Astrocyte of the spinal cord (primary cell): ENCODE measurements at regions not wholly inside any gene's neighbourhood (a gene's known extent, or its start where the extent isn't known, plus 50 kb on each side); places are given as distances from the start of the nearest gene placed in this dataset.
"Not testable (repeated sequence)": the region's sequence is repeated elsewhere in the genome, so short reads cannot be mapped to it uniquely, and the experiment has no call there.

ENCODE experiments used
- DNase-seq: peaks from one replicate; pipeline ENCODE4 v3.0.0; 2011; ENCODE audit warnings: low read depth, low spot score
- H3K4me3 ChIP-seq: 2 replicates; pipeline ENCODE4 v1.5.1; 2011; ENCODE audit warnings: low read depth, mild to moderate bottlenecking, low read length, moderate library complexity
- in situ Hi-C: cut with HindIII; loops from 2 replicates; pipeline ENCODE4 v1.10.0; 2017; ENCODE audit warnings: low sequenced_read_pairs
- TF ChIP-seq, protein P1 (sequence below): IDR thresholded peaks from 2 replicates; pipeline ENCODE4 v1.5.1; 2012; ENCODE audit warnings: low read depth, mild to moderate bottlenecking, low read length, inconsistent platforms

DNA sequence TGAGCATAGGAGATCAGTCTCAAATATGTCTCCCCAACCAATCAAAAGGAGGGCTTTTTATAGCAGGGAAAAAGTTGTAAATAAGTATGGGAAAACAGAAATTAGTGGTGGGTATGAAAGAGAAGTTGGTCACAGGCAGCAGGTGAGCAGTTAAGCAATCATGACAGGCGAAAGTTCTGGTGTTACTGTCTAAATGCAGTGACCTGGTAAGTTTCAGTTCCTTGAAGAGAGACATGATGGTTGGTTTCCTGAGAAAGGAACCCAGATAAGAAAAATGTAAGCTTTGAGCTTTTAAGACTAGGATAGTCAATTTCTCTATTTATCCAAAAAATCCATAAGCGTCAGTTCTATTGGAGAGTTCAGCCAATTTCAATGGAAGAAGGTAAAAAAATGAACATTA is 466.2 kb upstream of the FLRT2 start:
- no peak for DNase-seq
- no peak overlapping the region for H3K4me3 ChIP-seq
- TF ChIP-seq, protein P1, sequence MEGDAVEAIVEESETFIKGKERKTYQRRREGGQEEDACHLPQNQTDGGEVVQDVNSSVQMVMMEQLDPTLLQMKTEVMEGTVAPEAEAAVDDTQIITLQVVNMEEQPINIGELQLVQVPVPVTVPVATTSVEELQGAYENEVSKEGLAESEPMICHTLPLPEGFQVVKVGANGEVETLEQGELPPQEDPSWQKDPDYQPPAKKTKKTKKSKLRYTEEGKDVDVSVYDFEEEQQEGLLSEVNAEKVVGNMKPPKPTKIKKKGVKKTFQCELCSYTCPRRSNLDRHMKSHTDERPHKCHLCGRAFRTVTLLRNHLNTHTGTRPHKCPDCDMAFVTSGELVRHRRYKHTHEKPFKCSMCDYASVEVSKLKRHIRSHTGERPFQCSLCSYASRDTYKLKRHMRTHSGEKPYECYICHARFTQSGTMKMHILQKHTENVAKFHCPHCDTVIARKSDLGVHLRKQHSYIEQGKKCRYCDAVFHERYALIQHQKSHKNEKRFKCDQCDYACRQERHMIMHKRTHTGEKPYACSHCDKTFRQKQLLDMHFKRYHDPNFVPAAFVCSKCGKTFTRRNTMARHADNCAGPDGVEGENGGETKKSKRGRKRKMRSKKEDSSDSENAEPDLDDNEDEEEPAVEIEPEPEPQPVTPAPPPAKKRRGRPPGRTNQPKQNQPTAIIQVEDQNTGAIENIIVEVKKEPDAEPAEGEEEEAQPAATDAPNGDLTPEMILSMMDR: no peak
- in situ Hi-C loops: no loop called here

DNA sequence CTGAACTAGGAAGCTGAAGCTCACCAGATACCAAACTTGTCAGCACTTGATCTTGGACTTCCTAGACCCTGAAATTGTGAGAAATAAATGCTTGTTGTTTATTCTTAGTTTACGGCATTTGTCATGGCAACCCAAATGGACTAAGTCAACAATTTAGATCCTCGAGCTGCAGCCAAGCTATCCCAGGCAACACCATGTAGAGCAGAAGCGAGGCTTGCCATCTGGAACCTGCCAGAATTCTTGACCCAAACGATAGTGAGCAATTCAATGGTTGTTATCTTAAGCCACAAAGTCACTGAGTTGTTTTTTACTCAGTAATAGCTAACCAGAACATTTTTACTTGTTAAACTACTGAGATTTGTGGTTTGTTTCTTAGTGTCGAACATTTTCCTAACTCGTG is 458.5 kb upstream of the FLRT2 start:
- TF ChIP-seq, protein P1: no peak
- DNase-seq: no peak
- no peak overlapping the region for H3K4me3 ChIP-seq
- in situ Hi-C loops: no loop called here

DNA sequence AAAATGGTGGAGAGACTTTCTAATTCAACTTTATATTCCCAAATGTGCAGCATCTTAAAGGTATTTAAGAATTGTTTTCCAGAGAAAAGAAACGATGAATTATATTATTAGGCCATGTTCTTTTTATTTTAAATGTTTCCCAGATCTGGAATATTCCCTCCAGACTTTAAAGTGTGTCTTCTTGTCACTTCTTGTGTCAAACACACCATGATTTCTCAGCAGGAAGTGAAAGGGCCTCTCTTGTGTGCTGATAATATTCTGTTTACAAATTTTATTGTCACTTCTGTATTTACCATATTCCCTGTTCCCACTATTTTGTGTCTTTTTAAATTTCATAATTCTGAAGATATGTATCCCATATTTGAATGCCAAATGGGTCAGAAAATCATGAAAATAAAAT is 455.0 kb upstream of the FLRT2 start:
- TF ChIP-seq, protein P1: no peak
- no peak overlapping the region for H3K4me3 ChIP-seq
- DNase-seq: no peak
- in situ Hi-C loops: no loop called here

DNA sequence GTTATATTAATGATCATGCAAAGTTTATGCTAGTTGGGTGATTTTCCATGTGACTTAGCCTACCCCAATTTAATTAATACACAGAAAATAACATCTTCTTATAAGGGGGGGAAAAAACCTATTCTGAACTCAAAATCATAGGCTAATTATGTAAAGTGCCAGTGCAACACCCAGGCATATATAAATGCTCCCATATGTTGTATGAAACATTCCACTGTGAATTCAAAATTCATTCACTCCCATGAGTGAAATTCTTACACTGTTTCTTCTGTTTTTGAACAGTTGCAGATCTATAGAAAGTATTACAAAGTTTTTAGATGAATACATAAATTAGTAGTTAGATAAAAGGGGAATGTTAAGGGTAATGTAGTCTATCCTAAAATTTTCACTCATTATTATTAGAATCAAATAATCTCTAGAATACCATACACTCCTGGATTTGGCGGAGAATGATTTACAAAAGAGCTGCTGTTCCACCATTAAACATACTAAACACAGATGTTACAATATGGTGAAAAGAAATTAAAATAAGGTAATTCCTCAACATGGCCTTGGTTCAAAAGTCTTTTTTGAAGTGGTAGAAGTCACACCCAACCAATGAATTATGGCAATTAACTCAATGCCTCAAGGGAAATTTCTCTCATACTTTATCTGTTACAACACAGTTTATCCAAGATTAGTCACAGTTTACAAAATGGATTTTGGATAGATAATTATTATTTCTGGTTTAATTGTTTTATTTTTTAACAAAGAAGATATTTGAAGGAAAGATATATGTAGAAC is 454.1 kb upstream of the FLRT2 start:
- no peak for DNase-seq
- in situ Hi-C loops: no loop called here
- no peak overlapping the region for H3K4me3 ChIP-seq

DNA sequence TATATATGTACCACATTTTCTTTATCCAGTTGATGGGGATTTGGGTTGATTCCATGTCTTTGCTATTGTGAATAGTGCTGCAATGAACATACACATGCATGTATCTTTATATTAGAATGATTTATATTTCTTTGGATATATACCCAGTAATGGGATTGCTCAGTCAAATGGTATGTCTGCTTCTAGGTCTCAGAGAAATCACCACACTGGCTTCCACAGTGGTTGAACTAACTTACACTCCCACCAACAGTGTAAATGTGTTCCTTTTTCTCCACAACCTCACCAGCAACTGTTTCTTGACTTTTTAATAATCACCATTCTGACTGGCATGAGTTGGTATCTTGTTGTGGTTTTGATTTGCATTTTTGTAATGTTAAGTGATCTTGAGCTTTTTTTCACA is 452.2 kb upstream of the FLRT2 start:
- DNase-seq, in situ Hi-C loops, H3K4me3 ChIP-seq: not testable (repeated sequence)

More for the DNA sequence above, 454.1 kb upstream of the FLRT2 start:
- TF ChIP-seq, protein P1: no peak

DNA sequence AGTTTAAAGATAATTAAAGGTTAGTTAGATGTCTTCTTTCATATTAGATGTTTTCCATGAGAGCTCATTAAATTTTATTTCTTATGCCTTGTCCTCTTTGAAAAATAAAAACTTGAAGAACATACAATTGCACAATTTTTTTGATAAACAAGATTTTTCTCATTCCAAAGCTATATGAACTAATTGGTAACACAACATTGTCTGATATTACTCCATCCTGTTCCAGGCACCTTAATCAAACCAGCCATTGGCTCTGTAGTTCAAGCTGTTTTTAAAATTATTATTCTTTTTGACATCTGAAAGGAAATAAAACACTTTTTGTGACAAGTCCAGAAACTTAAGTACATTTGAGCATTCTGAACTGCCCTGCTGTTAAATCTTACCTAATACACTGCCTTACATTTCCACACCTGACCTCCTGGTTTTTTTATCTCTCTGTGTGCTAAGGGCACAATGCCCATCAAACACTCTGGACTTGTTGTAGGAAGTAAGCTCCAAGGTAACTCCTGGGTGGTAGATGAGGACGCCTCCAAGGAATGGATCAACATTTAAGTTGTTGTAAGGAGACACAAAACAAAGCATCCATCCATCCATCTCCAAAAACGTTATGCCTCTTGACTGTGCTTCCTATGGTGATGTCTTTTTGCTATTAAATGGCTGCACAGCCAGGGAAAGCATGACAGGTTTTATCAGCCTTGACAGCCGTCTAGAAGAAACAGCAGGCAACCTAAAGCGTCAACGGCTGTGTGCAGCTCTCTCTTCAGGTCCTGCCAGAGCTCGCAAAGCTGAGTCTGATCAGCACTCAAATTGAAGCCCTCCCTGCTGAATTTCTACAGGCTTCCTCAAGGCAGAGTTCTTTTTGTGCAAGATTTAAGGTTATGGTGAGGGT is 449.9 kb upstream of the FLRT2 start:
- DNase-seq: no peak
- in situ Hi-C loops: no loop called here
- TF ChIP-seq, protein P1: no peak
- H3K4me3 ChIP-seq: no peak overlapping the region

DNA sequence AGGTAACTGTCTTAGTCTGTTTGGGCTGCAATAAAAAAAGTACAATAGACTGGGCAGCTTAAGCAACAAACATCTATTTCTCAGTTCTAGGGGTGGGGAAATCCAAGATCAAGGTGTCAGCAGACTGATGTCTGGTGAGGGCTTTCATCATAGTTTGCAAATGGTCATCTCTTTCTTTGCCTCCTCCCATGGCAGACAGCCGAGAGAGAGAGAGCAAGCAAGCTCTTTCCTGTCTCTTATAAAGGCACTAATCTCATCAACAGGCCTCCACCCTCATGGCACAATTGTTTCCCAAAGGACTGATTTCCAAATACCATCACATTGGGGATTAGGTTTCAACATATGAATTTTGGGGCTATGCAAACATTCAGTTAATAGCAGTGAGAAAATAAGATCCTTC is 445.6 kb upstream of the FLRT2 start:
- no peak overlapping the region for H3K4me3 ChIP-seq
- in situ Hi-C loops: no loop called here
- TF ChIP-seq, protein P1: no peak
- no peak for DNase-seq
